IPS-18a (cell line): ENCODE measurements at regions not wholly inside any gene's neighbourhood (a gene's known extent, or its start where the extent isn't known, plus 50 kb on each side); places are given as distances from the start of the nearest gene placed in this dataset.

Experiments used
- H3K27ac ChIP-seq: one replicate; pipeline ENCODE4 v1.5.1; 2013; ENCODE audit warnings: low read length
- H3K27me3 ChIP-seq: one replicate; pipeline ENCODE4 v1.6.1; 2013; ENCODE audit warnings: mild to moderate bottlenecking, low read length; ENCODE audit not compliant: control insufficient read depth, insufficient read depth
- H3K36me3 ChIP-seq: one replicate; pipeline ENCODE4 v1.6.1; 2013; ENCODE audit warnings: low read depth, low read length; ENCODE audit not compliant: control insufficient read depth
- H3K4me1 ChIP-seq: one replicate; pipeline ENCODE4 v1.6.1; 2013; ENCODE audit warnings: low read depth, low read length; ENCODE audit not compliant: control insufficient read depth
- H3K4me3 ChIP-seq: one replicate; pipeline ENCODE4 v1.5.1; 2013; ENCODE audit warnings: low read length
- H3K9ac ChIP-seq: one replicate; pipeline ENCODE4 v1.6.1; 2013; ENCODE audit warnings: mild to moderate bottlenecking, low read length, moderate library complexity
- H3K9me3 ChIP-seq: one replicate; pipeline ENCODE4 v1.6.1; 2013; ENCODE audit warnings: low read depth, low read length; ENCODE audit not compliant: control insufficient read depth

- Histone ChIP-seq H3K27ac (no peak overlapping the region), H3K36me3 (no peaks in the 10 kb centered on the region), H3K27me3 (no peaks in the 10 kb centered on the region), H3K4me3 (no peak overlapping the region), H3K4me1 (no peaks in the 10 kb centered on the region), H3K9ac (no peak overlapping the region), H3K9me3 (no peaks in the 10 kb centered on the region)
Measured at GRCh38 chr2:56615760-56616159, 432.0 kb downstream of the CCDC85A start.

- H3K4me3 ChIP-seq: no peak overlapping the region
- no peak overlapping the region for H3K27ac ChIP-seq
- no peak overlapping the region for H3K9ac ChIP-seq
- no peaks in the 10 kb centered on the region for H3K9me3 ChIP-seq
- H3K36me3 ChIP-seq: no peaks in the 10 kb centered on the region
- H3K27me3 ChIP-seq: no peaks in the 10 kb centered on the region
- no peaks in the 10 kb centered on the region for H3K4me1 ChIP-seq
Measured at GRCh38 chr2:56624181-56624580, 440.4 kb downstream of the CCDC85A start.

GRCh38 chr2:56626927-56627326, 443.1 kb downstream of the CCDC85A start:
- H3K9ac ChIP-seq: no peak overlapping the region
- no peaks in the 10 kb centered on the region for H3K9me3 ChIP-seq
- no peaks in the 10 kb centered on the region for H3K27me3 ChIP-seq
- H3K27ac ChIP-seq: no peak overlapping the region
- no peaks in the 10 kb centered on the region for H3K4me1 ChIP-seq
- no peaks in the 10 kb centered on the region for H3K36me3 ChIP-seq
- no peak overlapping the region for H3K4me3 ChIP-seq

- Histone ChIP-seq H3K9me3 (no peaks in the 10 kb centered on the region), H3K9ac (no peak overlapping the region), H3K36me3 (no peaks in the 10 kb centered on the region), H3K4me3 (no peak overlapping the region), H3K27me3 (no peaks in the 10 kb centered on the region), H3K4me1 (no peaks in the 10 kb centered on the region), H3K27ac (no peak overlapping the region)
Measured at GRCh38 chr2:56630286-56630685, 446.5 kb downstream of the CCDC85A start.

- Histone ChIP-seq H3K4me3 (no peak overlapping the region), H3K9ac (no peak overlapping the region), H3K27me3 (no peaks in the 10 kb centered on the region), H3K36me3 (no peaks in the 10 kb centered on the region), H3K27ac (no peak overlapping the region), H3K4me1 (no peaks in the 10 kb centered on the region), H3K9me3 (no peaks in the 10 kb centered on the region)
Measured at GRCh38 chr2:56647997-56648396, 464.2 kb downstream of the CCDC85A start.

GRCh38 chr2:56648802-56649201, 465.0 kb downstream of the CCDC85A start:
- no peak overlapping the region for H3K27ac ChIP-seq
- H3K27me3 ChIP-seq: no peaks in the 10 kb centered on the region
- no peaks in the 10 kb centered on the region for H3K9me3 ChIP-seq
- no peaks in the 10 kb centered on the region for H3K36me3 ChIP-seq
- no peak overlapping the region for H3K9ac ChIP-seq
- no peak overlapping the region for H3K4me3 ChIP-seq
- no peaks in the 10 kb centered on the region for H3K4me1 ChIP-seq

- no peaks in the 10 kb centered on the region for H3K9me3 ChIP-seq
- H3K4me1 ChIP-seq: no peaks in the 10 kb centered on the region
- no peaks in the 10 kb centered on the region for H3K27me3 ChIP-seq
- H3K4me3 ChIP-seq: no peak overlapping the region
- no peak overlapping the region for H3K27ac ChIP-seq
- no peaks in the 10 kb centered on the region for H3K36me3 ChIP-seq
- no peak overlapping the region for H3K9ac ChIP-seq
Measured at GRCh38 chr2:56654936-56655335, 471.1 kb downstream of the CCDC85A start.

- Histone ChIP-seq H3K36me3 (no peaks in the 10 kb centered on the region), H3K4me3 (no peak overlapping the region), H3K9ac (no peak overlapping the region), H3K27ac (no peak overlapping the region), H3K27me3 (no peaks in the 10 kb centered on the region), H3K4me1 (no peaks in the 10 kb centered on the region), H3K9me3 (no peaks in the 10 kb centered on the region)
Measured at GRCh38 chr2:56656826-56657225, 473.0 kb downstream of the CCDC85A start.

- Histone ChIP-seq H3K27ac (no peak overlapping the region), H3K4me1 (no peaks in the 10 kb centered on the region), H3K9ac (no peak overlapping the region)
Measured at GRCh38 chr2:56666777-56667176, 483.0 kb downstream of the CCDC85A start.

GRCh38 chr2:56671973-56672569, 488.3 kb downstream of the CCDC85A start:
- Histone ChIP-seq H3K9me3 (peaks cover 8% of the 10 kb centered on the region), H3K9ac (no peak overlapping the region), H3K36me3 (no peaks in the 10 kb centered on the region), H3K4me1 (no peaks in the 10 kb centered on the region), H3K27me3 (no peaks in the 10 kb centered on the region), H3K4me3 (no peak overlapping the region), H3K27ac (no peak overlapping the region)

More at GRCh38 chr2:56666777-56667176, 483.0 kb downstream of the CCDC85A start:
- Histone ChIP-seq H3K4me3 (no peak overlapping the region), H3K27me3 (no peaks in the 10 kb centered on the region), H3K36me3 (no peaks in the 10 kb centered on the region), H3K9me3 (no peaks in the 10 kb centered on the region)

- H3K4me1 ChIP-seq: no peaks in the 10 kb centered on the region
- no peak overlapping the region for H3K27ac ChIP-seq
- H3K4me3 ChIP-seq: no peak overlapping the region
- peaks cover 8% of the 10 kb centered on the region for H3K9me3 ChIP-seq
- H3K36me3 ChIP-seq: no peaks in the 10 kb centered on the region
- no peaks in the 10 kb centered on the region for H3K27me3 ChIP-seq
- H3K9ac ChIP-seq: no peak overlapping the region
Measured at GRCh38 chr2:56674084-56674483, 490.3 kb downstream of the CCDC85A start.

GRCh38 chr2:56676966-56677365, 493.2 kb downstream of the CCDC85A start:
- no peaks in the 10 kb centered on the region for H3K4me1 ChIP-seq
- H3K9ac ChIP-seq: no peak overlapping the region
- H3K9me3 ChIP-seq: peaks cover 7% of the 10 kb centered on the region
- no peaks in the 10 kb centered on the region for H3K36me3 ChIP-seq
- H3K27ac ChIP-seq: no peak overlapping the region
- H3K27me3 ChIP-seq: no peaks in the 10 kb centered on the region
- no peak overlapping the region for H3K4me3 ChIP-seq
